Heart left ventricle (tissue), 16 donors: ENCODE measurements at regions not wholly inside any gene's neighbourhood (a gene's known extent, or its start where the extent isn't known, plus 50 kb on each side); places are given as distances from the start of the nearest gene placed in this dataset.
A peak's percentile ranks its signal among the peaks of the same experiment; 100 is the strongest.

Experiments used
- ATAC-seq, 4 donors: fragments of 200-7000 bp; cut with Tn5 transposase; one replicate each; pipeline ENCODE4 v1.9.1; 2020 to 2022; ENCODE audit warnings: moderate library complexity in 4 of 4, mild to moderate bottlenecking in 3 of 4, moderate number of reproducible peaks in 1 of 4
- DNase-seq, 5 donors: peaks; one replicate each; pipeline ENCODE4 v3.0.0-alpha.2; 2020
- H3K27ac ChIP-seq, 12 donors: fragments of 200-600 bp; sonication (generic) in 4 of 12; one replicate each; pipeline versions ENCODE4 v1.5.0 to v1.8.0; 2016 to 2022; ENCODE audit warnings: mild to moderate bottlenecking in 2 of 12
- H3K27me3 ChIP-seq, 9 donors: fragments of 200-600 bp; sonication (generic) in 2 of 9; one replicate each; pipeline versions ENCODE4 v1.5.1 to v1.8.0; 2016 to 2022; ENCODE audit warnings: mild to moderate bottlenecking in 3 of 9
- H3K36me3 ChIP-seq, 9 donors: fragments of 200-600 bp; sonication (generic) in 2 of 9; one replicate each; pipeline versions ENCODE4 v1.5.0 to v1.8.0; 2018 to 2022; ENCODE audit warnings: mild to moderate bottlenecking in 2 of 9
- H3K4me1 ChIP-seq, 12 donors: fragments of 200-600 bp; sonication (generic) in 4 of 12; one replicate each; pipeline versions ENCODE4 v1.5.0 to v1.8.0; 2016 to 2022; ENCODE audit warnings: mild to moderate bottlenecking in 3 of 12
- H3K4me3 ChIP-seq, 12 donors: fragments of 200-600 bp; sonication (generic) in 4 of 12; one replicate each; pipeline versions ENCODE4 v1.5.0 to v1.8.0; 2017 to 2022; ENCODE audit warnings: mild to moderate bottlenecking in 9 of 12, moderate library complexity in 4 of 12
- H3K9me3 ChIP-seq, 12 donors: fragments of 200-600 bp; sonication (generic) in 4 of 12; one replicate each; pipeline versions ENCODE4 v1.5.0 to v1.8.0; 2016 to 2022; ENCODE audit warnings: mild to moderate bottlenecking in 1 of 12
- POLR2A ChIP-seq, 2 donors: fragments of 450-650 bp; IDR thresholded peaks; one replicate each; pipeline ENCODE4 v1.6.1; 2017; ENCODE audit warnings: antibody characterized with exemption in 2 of 2, mild to moderate bottlenecking in 2 of 2, moderate library complexity in 2 of 2
- WGBS, 4 donors: extraction: QIAGEN DNeasy Blood & Tissue Kit in 2 of 4; methylation state at CpG; one replicate each; pipeline versions ENCODE4 v1.1.5 to v1.1.7; 2013 to 2018; 5-methylcytosine and 5-hydroxymethylcytosine counted together
- intact Hi-C, 10 donors: fragments of 100-400 bp; cut with DNase I; formaldehyde crosslinking; loops; one replicate each; pipeline versions ENCODE4 v1.11.1 to v1.14.2; 2022
- TF ChIP-seq, protein P1 (sequence below), 12 donors: fragments of 200-600 bp; sonication (generic) in 4 of 12; IDR thresholded peaks; one replicate each; pipeline versions ENCODE4 v1.5.0 to v1.8.0; 2018 to 2022; ENCODE audit warnings: antibody characterized with exemption in 12 of 12, mild to moderate bottlenecking in 5 of 12
- donor health status: ischemic (EF 13 %, LVEDD 7.1; RV severe dilation, severe dysfunction).
- donor health status: healthy with polysubstance abuse.
- donor health status: DM: no; HTN: yes; CAD: no.
- donor health status: DM: no; HTN: no; CAD: no.
- donor health status: ischemic (EF 25% LVEDD 6.9; RV normal size, moderate dysfunction).
- donor health status: ischemic (EF 25% LVEDD 5.7; RV mildly dilated, moderate dysfunction).
- donor health status: healthy.
- donor health status: DM: yes; HTN: yes; CAD: no.
- donor health status: ischemic (EF 35%, LVEDD 5.7; RV mildly dilated, moderate dysfunction).
- donor health status: nonischemic (EF 11% LVEDD 7.7; RV severe dilation, severe dysfunction).
- donor health status: DM: yes; HTN: yes; CAD: no.
- donor health status: PGD.
- donor health status: ischemic (EF 29% LVEDD 5.4; RV normal size, mild dysfunction).
- donor health status: nonischemic (EF 23%, LVEDD 6.1; RV moderate dilation, normal function).

DNA sequence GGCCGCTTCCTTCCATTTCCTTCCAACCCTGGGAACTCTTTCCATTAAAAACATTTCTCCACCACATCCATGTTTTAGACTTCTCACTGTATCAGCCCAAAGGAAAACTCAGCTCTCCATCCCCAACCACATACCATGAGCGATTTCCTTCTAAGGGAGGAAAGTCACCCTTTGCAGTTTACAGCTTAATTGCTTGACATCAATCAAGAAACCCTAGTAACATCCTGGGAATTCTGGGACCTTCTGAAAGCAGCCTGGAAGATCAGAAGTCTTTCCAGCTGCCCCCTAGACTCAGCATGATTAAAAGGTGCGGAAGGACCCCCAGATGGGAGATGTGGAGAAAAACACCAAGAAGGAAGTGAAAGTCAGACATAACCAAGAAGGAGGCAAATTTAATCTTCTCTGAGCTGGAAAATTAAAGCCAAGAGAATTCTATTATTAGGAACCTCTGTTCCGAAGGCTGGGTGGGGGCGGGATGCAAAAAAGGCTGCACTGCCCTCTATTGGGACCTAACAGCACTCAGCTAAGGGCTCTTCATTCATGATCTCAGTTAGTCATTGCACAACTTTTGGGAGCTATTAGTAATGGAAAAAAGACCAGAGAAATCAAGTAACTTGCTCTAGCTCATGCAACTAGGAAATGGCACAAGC lies 73.3 kb upstream of the PLXNC1 start:
- Histone ChIP-seq H3K4me1 (peaks cover 0 to 36% (median 23%) of the 10 kb centered on the region in 12 donors), H3K4me3 (peak overlapping the region in 6 of 12 donors; percentile 4 to 36 (median 10)), H3K27ac (peak overlapping the region; percentile 74 to 96 (median 84)), H3K36me3 (no peaks in the 10 kb centered on the region), H3K27me3 (no peaks in the 10 kb centered on the region), H3K9me3 (no peaks in the 10 kb centered on the region)
- no peak for TF ChIP-seq POLR2A (IDR thresholded peaks at IDR 0.05)
- TF ChIP-seq, protein P1, sequence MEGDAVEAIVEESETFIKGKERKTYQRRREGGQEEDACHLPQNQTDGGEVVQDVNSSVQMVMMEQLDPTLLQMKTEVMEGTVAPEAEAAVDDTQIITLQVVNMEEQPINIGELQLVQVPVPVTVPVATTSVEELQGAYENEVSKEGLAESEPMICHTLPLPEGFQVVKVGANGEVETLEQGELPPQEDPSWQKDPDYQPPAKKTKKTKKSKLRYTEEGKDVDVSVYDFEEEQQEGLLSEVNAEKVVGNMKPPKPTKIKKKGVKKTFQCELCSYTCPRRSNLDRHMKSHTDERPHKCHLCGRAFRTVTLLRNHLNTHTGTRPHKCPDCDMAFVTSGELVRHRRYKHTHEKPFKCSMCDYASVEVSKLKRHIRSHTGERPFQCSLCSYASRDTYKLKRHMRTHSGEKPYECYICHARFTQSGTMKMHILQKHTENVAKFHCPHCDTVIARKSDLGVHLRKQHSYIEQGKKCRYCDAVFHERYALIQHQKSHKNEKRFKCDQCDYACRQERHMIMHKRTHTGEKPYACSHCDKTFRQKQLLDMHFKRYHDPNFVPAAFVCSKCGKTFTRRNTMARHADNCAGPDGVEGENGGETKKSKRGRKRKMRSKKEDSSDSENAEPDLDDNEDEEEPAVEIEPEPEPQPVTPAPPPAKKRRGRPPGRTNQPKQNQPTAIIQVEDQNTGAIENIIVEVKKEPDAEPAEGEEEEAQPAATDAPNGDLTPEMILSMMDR (IDR thresholded peaks at IDR 0.05), result peak; percentile 59 to 88 (median 69)
- intact Hi-C loops, result loop anchor here (1.0 to 10.0 kb wide), 15 partner anchors 80 to 508 kb away; partner anchors contain the start of gene CRADD (in 5 of the 10)
- DNase-seq (peak in 4 of 5 donors; percentile 73 to 80 (median 77)), ATAC-seq (peak; percentile 76 to 90 (median 84))
- WGBS, 4 donors, result 36 to 42% (median 37%) methylated on average over 5 of the region's 5 CpGs

DNA sequence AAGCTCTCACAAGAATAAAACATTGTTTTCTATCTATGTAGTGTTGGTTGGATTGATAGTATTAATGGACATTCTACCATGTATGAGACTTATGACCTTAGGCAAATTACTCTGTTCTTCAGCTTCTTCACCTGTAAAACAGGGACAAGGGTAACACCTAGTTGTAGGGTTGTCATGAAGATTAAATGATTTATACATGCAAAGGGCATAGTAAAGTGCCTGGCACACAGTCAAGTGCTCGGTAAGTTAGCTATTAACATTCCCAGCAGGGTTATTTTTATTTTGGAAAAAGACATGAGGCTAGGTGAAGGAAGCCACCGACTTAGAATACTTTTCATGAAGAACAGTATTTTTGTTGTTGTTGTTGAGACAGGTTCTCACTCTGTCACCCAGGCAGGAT lies 71.2 kb upstream of the PLXNC1 start:
- WGBS, 4 donors, result 29 to 54% (median 43%) methylated on average over 2 of the region's 2 CpGs
- H3K27ac ChIP-seq, result peak overlapping the region in 1 of 12 donors; percentile 88

DNA sequence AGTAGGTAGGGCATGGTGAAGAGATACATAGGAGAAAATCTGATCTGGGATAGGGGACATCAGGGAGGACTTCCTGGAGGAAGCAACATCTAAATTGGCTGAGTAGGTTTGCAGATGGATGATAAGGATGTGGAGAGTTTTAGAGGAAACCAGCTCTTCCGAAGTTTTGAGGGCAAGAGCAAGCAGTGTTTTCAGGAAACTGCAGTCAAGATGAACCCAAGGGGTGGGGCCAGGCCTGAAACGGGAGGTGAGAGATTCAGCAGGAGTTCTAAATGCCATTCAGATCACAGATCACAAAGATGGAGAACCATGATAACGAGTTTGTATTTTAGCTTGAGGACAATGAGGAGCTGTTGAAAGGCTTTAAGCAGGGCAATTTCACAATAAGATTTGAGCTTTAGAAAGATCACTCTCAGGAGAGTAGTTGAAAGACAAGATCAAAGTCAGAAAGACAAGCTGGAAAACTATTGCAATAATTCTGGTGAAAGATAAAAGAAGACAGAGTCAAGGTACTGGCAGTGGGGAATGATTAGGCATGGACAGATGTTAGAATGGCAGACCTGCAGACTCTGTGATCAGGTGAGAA lies 70.1 kb upstream of the PLXNC1 start:
- no peak for TF ChIP-seq POLR2A (IDR thresholded peaks at IDR 0.05)
- TF ChIP-seq, protein P1 (IDR thresholded peaks at IDR 0.05), result no peak
- 42 to 54% (median 47%) methylated on average over 3 of the region's 3 CpGs for WGBS, 4 donors
- no peak overlapping the region for H3K4me3 ChIP-seq
- no peak overlapping the region for H3K27ac ChIP-seq
- no peak for ATAC-seq
- H3K4me1 ChIP-seq, result peaks cover 0 to 37% (median 21%) of the 10 kb centered on the region in 12 donors
- H3K9me3 ChIP-seq, result no peaks in the 10 kb centered on the region
- no peaks in the 10 kb centered on the region for H3K27me3 ChIP-seq
- H3K36me3 ChIP-seq, result no peaks in the 10 kb centered on the region
- intact Hi-C loops, result loop anchor here (5.0 to 10.0 kb wide), 11 partner anchors 83 to 511 kb away; partner anchors contain the start of gene CRADD (in 4 of the 10)
- DNase-seq, result no peak

More for the DNA sequence above, 71.2 kb upstream of the PLXNC1 start:
- intact Hi-C loops, result loop anchor here (2.0 to 10.0 kb wide), 13 partner anchors 82 to 510 kb away; partner anchors contain the start of genes CRADD (in 4 of the 10) and SOCS2 (in 1 of the 10)
- Histone ChIP-seq H3K4me1 (peaks cover 0 to 41% (median 23%) of the 10 kb centered on the region in 12 donors), H3K36me3 (no peaks in the 10 kb centered on the region), H3K27me3 (no peaks in the 10 kb centered on the region), H3K4me3 (no peak overlapping the region), H3K9me3 (no peaks in the 10 kb centered on the region)
- TF ChIP-seq POLR2A (IDR thresholded peaks at IDR 0.05), result no peak
- no peak for DNase-seq
- no peak for ATAC-seq

DNA sequence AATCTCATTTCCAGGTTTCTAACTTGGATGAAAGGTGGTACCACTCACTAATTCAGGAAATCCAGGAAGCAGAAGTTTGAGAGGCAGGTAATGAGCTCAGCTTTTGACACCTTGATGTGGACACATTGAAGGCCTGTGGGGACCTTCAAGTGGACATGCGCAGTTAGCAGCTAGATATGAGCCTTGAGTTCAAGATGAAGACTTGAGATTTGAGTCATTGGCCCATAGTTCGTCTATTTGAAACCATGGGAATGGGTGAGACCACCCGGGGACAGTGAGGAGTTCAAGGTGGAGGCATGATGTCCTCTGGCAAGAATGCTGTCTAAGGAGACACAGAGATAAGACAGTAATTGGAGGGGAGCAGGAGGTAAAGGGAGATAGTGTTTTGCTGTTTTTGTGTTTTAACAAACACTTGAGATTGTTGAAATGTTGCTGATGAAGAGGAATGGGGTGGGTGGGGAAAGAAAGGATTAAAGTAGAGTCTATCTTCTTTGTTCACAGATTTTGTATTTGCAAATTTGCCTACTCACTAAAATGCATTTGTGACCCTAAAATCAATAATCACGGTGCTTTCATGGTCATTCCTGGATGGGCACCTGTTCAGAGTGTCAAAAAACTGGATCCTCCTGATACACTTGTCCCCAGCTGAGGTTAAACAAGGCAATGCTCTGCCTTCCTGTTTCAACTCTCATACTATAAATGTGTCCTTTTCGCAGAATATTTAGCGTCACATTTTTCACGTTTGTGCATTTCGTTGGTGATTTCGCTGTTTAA lies 69.5 kb upstream of the PLXNC1 start:
- Histone ChIP-seq H3K27ac (no peak overlapping the region), H3K36me3 (no peaks in the 10 kb centered on the region), H3K27me3 (no peaks in the 10 kb centered on the region), H3K4me1 (peaks cover 0 to 30% (median 17%) of the 10 kb centered on the region in 12 donors), H3K9me3 (no peaks in the 10 kb centered on the region), H3K4me3 (no peak overlapping the region)
- TF ChIP-seq, protein P1 (IDR thresholded peaks at IDR 0.05), result no peak
- TF ChIP-seq POLR2A (IDR thresholded peaks at IDR 0.05), result no peak
- intact Hi-C loops, result loop anchor here (5.0 to 10.0 kb wide), 11 partner anchors 84 to 512 kb away; partner anchors contain the start of gene CRADD (in 4 of the 10)
- ATAC-seq, result no peak
- no peak for DNase-seq
- WGBS, 4 donors, result 91 to 94% (median 92%) methylated on average over 9 of the region's 9 CpGs
